ENCODE measurements at regions not wholly inside any gene's neighbourhood (a gene's known extent, or its start where the extent isn't known, plus 50 kb on each side); places are given as distances from the start of the nearest gene placed in this dataset.

GRCh38 chr13:97555034-97555433, 121.1 kb downstream of the RAP2A start:
- Histone ChIP-seq H3K79me2 (no peaks in the 10 kb centered on the region), H3K9me2 (replicated peaks; ENCODE audit: insufficient read depth) (no peaks in the 10 kb centered on the region), H3K27ac (no peak overlapping the region), H2AFZ (no peak overlapping the region), H4K20me1 (ENCODE audit: insufficient read depth, poor library complexity, severe bottlenecking) (no peaks in the 10 kb centered on the region), H3K4me1 (ENCODE audit: insufficient read depth) (no peaks in the 10 kb centered on the region), H3K4me2 (no peak overlapping the region), H3K36me3 (replicated peaks; ENCODE audit: insufficient read depth, low read depth) (no peaks in the 10 kb centered on the region), H3K27me3 (no peaks in the 10 kb centered on the region), H3K4me3 (no peak overlapping the region), H3K9me3 (ENCODE audit: low read depth) (no peaks in the 10 kb centered on the region)
- TF ChIP-seq, protein P1, sequence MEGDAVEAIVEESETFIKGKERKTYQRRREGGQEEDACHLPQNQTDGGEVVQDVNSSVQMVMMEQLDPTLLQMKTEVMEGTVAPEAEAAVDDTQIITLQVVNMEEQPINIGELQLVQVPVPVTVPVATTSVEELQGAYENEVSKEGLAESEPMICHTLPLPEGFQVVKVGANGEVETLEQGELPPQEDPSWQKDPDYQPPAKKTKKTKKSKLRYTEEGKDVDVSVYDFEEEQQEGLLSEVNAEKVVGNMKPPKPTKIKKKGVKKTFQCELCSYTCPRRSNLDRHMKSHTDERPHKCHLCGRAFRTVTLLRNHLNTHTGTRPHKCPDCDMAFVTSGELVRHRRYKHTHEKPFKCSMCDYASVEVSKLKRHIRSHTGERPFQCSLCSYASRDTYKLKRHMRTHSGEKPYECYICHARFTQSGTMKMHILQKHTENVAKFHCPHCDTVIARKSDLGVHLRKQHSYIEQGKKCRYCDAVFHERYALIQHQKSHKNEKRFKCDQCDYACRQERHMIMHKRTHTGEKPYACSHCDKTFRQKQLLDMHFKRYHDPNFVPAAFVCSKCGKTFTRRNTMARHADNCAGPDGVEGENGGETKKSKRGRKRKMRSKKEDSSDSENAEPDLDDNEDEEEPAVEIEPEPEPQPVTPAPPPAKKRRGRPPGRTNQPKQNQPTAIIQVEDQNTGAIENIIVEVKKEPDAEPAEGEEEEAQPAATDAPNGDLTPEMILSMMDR (IDR thresholded peaks at IDR 0.05; ENCODE audit: poor library complexity), result no peak
- TF ChIP-seq EZH2 (IDR thresholded peaks at IDR 0.05; ENCODE audit: borderline replicate concordance) (no peak), EZH2phosphoT487 (IDR thresholded peaks at IDR 0.05; ENCODE audit: low read depth, severe bottlenecking, unreplicated experiment) (no peak)
- no peak for DNase-seq (ENCODE audit: low spot score)
- WGBS (ENCODE audit: low lambda C conversion rate, missing lambda C conversion rate), result 100% methylated on average over 1 of the region's 1 CpG

GRCh38 chr13:97559030-97559429, 125.1 kb downstream of the RAP2A start:
- H3K79me2 ChIP-seq, result no peaks in the 10 kb centered on the region
- no peak for DNase-seq (ENCODE audit: low spot score)
- H3K9me3 ChIP-seq (ENCODE audit: low read depth), result no peaks in the 10 kb centered on the region
- no peaks in the 10 kb centered on the region for H3K4me1 ChIP-seq (ENCODE audit: insufficient read depth)
- H2AFZ ChIP-seq, result no peak overlapping the region
- TF ChIP-seq, protein P1 (IDR thresholded peaks at IDR 0.05; ENCODE audit: poor library complexity), result no peak
- no peak for TF ChIP-seq EZH2phosphoT487 (IDR thresholded peaks at IDR 0.05; ENCODE audit: low read depth, severe bottlenecking, unreplicated experiment)
- TF ChIP-seq EZH2 (IDR thresholded peaks at IDR 0.05; ENCODE audit: borderline replicate concordance), result no peak
- WGBS (ENCODE audit: low lambda C conversion rate, missing lambda C conversion rate), result 82% methylated on average over 2 of the region's 2 CpGs
- H3K9me2 ChIP-seq (replicated peaks; ENCODE audit: insufficient read depth), result no peaks in the 10 kb centered on the region
- no peaks in the 10 kb centered on the region for H3K36me3 ChIP-seq (replicated peaks; ENCODE audit: insufficient read depth, low read depth)
- no peak overlapping the region for H3K4me3 ChIP-seq
- no peaks in the 10 kb centered on the region for H4K20me1 ChIP-seq (ENCODE audit: insufficient read depth, poor library complexity, severe bottlenecking)
- no peak overlapping the region for H3K4me2 ChIP-seq
- H3K27me3 ChIP-seq, result no peaks in the 10 kb centered on the region
- no peak overlapping the region for H3K27ac ChIP-seq

DNA sequence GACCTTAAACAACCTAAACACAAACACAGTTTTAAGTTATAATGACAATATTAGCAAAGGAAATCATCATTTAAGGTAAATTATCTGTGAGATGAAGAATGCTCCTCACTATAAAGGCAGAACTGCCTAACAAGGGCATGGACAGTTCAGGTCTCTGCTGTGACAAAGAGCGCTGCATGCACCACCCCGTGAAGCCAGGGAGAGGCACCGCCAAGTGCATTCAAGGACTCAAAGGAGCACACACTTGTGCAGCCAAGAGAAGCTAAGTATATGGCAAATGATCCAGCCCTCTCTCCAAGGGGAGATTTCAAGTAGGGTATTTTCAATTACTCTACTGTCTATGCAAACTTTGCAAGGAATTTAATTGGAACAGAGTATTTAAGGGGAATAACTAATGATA, 126.0 kb downstream of the RAP2A start:
- no peak overlapping the region for H2AFZ ChIP-seq
- no peaks in the 10 kb centered on the region for H3K9me3 ChIP-seq (ENCODE audit: low read depth)
- H3K36me3 ChIP-seq (replicated peaks; ENCODE audit: insufficient read depth, low read depth), result no peaks in the 10 kb centered on the region
- H3K4me1 ChIP-seq (ENCODE audit: insufficient read depth), result no peaks in the 10 kb centered on the region
- H3K27me3 ChIP-seq, result no peaks in the 10 kb centered on the region
- no peak overlapping the region for H3K4me3 ChIP-seq
- H3K79me2 ChIP-seq, result no peaks in the 10 kb centered on the region
- no peak for DNase-seq (ENCODE audit: low spot score)
- no peaks in the 10 kb centered on the region for H4K20me1 ChIP-seq (ENCODE audit: insufficient read depth, poor library complexity, severe bottlenecking)
- no peaks in the 10 kb centered on the region for H3K9me2 ChIP-seq (replicated peaks; ENCODE audit: insufficient read depth)
- no peak overlapping the region for H3K27ac ChIP-seq
- H3K4me2 ChIP-seq, result no peak overlapping the region
- TF ChIP-seq EZH2phosphoT487 (IDR thresholded peaks at IDR 0.05; ENCODE audit: low read depth, severe bottlenecking, unreplicated experiment) (no peak), EZH2 (IDR thresholded peaks at IDR 0.05; ENCODE audit: borderline replicate concordance) (no peak)
- TF ChIP-seq, protein P1 (IDR thresholded peaks at IDR 0.05; ENCODE audit: poor library complexity), result no peak
- 95% methylated on average over 3 of the region's 3 CpGs for WGBS (ENCODE audit: low lambda C conversion rate, missing lambda C conversion rate)

GRCh38 chr13:97561182-97561581, 127.2 kb downstream of the RAP2A start:
- TF ChIP-seq EZH2phosphoT487 (IDR thresholded peaks at IDR 0.05; ENCODE audit: low read depth, severe bottlenecking, unreplicated experiment) (no peak), EZH2 (IDR thresholded peaks at IDR 0.05; ENCODE audit: borderline replicate concordance) (no peak)
- TF ChIP-seq, protein P1 (IDR thresholded peaks at IDR 0.05; ENCODE audit: poor library complexity), result no peak
- H3K27me3 ChIP-seq, result no peaks in the 10 kb centered on the region
- H4K20me1 ChIP-seq (ENCODE audit: insufficient read depth, poor library complexity, severe bottlenecking), result no peaks in the 10 kb centered on the region
- no peaks in the 10 kb centered on the region for H3K79me2 ChIP-seq
- H3K9me3 ChIP-seq (ENCODE audit: low read depth), result no peaks in the 10 kb centered on the region
- H3K27ac ChIP-seq, result no peak overlapping the region
- no peaks in the 10 kb centered on the region for H3K36me3 ChIP-seq (replicated peaks; ENCODE audit: insufficient read depth, low read depth)
- no peaks in the 10 kb centered on the region for H3K4me1 ChIP-seq (ENCODE audit: insufficient read depth)
- DNase-seq (ENCODE audit: low spot score), result no peak
- no peak overlapping the region for H3K4me3 ChIP-seq
- no peak overlapping the region for H3K4me2 ChIP-seq
- H3K9me2 ChIP-seq (replicated peaks; ENCODE audit: insufficient read depth), result no peaks in the 10 kb centered on the region
- H2AFZ ChIP-seq, result no peak overlapping the region
- WGBS (ENCODE audit: low lambda C conversion rate, missing lambda C conversion rate), result 68% methylated on average over 1 of the region's 1 CpG

Measured in hepatocyte (in vitro differentiated cells).